ENCODE measurements at regions not wholly inside any gene's neighbourhood (a gene's known extent, or its start where the extent isn't known, plus 50 kb on each side); places are given as distances from the start of the nearest gene placed in this dataset.
"Not testable (repeated sequence)": the region's sequence is repeated elsewhere in the genome, so short reads cannot be mapped to it uniquely, and the experiment has no call there.

DNA sequence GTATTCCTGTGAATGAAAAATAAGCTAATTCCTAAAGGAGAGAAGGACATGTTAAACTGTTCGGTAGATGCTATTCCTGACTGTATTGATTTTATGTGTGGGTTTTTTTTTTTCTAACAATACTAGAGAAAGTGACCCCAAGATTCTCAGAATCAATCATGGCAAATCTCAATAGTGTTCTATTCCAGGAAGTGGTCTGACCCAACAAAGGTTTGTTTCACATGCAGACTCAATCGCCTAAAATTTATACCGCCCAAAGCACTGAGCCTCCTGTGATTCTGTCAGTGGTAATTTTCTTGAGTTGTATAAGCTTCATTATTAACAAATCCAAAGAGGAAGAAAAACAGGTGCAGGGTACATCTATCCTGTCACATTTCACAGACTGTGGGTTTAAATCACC lies 293.7 kb downstream of the SUCLA2 start:
- DNase-seq (ENCODE audit: low read depth, low spot score) = no peak

DNA sequence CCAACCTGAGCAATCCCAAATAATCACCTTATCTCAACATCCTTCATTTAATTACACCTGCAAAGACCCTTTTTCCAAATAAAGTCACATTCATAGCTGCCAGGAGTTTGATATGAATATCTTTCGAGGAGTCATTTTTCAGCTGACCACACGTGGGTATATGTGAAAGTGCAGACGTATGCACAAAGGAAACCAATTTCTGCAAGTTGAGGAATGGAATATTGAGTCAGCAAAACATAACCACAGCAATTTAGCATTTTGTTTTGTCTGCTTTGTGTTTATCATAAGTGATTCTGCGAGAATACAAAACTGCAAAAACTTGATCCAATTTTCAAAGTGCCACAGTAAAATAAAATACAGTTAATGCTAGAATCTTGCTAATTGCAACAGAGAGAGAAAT lies 295.9 kb downstream of the SUCLA2 start:
- no peak for DNase-seq (ENCODE audit: low read depth, low spot score)

DNA sequence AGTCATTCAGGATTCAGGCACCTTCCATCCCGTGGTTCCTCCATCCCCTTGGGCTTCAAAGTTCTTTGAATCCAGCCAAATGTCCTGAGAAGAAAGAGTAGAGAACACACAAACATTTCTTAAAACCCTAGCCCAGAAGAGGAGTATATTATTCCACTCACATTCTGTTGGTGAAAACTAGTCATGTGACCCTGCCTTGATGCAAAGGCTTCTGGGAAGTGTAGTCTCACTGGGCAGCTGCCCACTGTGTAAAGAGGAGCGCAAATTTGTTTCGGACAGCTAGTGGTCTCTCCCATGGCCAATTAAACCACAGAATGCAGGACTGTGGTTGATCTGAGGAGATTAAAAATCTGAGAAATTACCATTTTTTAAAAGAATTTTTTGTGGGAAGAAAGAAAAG lies 304.4 kb downstream of the SUCLA2 start:
- DNase-seq (ENCODE audit: low read depth, low spot score) = no peak

DNA sequence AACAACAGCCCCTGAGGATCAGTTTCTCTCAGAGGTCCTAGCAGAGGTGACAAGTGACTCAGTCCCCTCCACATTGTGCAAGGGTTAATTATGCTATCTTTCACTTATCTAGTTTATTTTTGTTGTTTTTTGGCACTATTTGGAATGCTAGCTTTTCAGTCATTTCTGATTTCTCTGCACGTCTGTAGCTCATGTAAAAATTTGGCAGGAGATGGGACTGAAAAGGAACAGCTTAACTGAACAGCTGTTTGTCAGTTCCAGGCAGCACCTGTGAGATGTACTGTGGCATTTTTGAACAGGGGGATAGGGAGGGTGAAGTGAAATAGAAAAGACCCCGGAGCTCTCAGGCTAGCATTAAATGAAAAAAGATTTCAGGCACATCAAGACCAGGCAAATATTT lies 313.5 kb downstream of the SUCLA2 start:
- DNase-seq (ENCODE audit: low read depth, low spot score) = no peak

DNA sequence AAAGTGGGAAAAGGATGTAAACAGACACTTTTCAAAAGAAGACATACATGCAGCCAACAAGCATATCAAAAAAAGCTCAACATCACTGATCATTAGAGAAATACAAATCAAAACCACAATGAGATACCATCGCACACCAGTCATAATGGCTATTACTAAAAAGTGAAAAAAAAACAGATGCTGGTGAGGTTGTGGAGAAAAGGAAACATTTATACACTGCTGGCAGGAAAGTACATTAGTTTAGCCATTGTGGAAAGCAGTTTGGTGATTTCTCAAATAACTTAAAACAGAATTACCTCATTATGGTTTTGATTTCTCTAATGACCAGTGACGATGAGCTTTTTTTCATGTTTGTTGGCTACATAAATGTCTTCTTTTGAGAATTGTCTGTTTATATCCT lies 315.9 kb downstream of the SUCLA2 start:
- DNase-seq (ENCODE audit: low read depth, low spot score) = not testable (repeated sequence)

DNA sequence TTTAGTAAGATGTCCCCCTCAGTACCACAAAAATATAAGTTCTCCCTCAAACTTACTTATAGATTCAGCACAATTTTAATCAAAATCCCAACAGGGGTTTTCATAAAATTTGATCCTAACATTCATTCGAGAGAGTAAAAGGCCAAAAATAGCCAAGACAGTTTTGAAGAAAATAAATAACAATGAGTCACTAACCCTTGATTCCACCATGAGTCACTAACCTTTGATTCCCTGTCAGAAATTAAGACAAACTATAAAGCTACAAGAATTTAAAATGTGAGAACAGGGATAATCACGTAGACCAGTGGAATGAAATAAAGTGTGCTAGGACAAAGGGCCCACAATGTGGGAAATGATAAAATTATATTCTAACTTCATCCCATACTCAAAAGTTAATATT lies 320.3 kb downstream of the SUCLA2 start:
- DNase-seq (ENCODE audit: low read depth, low spot score) = no peak

DNA sequence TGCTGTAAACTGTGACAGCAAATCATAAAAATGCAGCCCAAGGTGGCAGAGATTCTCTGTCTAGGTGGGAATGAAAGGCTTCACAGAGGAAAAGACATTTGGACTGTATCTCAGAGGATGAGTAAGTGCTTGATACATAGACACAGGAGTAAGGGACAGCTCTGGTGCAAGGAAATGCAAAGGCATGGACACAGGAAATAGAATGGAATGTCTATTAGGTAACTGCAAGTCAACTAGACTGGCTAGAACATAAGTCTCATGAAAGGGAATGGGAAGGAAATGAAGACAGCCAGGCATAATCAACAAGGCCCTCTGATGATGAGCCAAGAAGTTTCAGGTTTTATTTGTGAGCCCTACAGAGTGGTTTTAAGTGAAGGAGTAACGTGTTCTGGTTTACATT lies 321.7 kb downstream of the SUCLA2 start:
- DNase-seq (ENCODE audit: low read depth, low spot score) = no peak

DNA sequence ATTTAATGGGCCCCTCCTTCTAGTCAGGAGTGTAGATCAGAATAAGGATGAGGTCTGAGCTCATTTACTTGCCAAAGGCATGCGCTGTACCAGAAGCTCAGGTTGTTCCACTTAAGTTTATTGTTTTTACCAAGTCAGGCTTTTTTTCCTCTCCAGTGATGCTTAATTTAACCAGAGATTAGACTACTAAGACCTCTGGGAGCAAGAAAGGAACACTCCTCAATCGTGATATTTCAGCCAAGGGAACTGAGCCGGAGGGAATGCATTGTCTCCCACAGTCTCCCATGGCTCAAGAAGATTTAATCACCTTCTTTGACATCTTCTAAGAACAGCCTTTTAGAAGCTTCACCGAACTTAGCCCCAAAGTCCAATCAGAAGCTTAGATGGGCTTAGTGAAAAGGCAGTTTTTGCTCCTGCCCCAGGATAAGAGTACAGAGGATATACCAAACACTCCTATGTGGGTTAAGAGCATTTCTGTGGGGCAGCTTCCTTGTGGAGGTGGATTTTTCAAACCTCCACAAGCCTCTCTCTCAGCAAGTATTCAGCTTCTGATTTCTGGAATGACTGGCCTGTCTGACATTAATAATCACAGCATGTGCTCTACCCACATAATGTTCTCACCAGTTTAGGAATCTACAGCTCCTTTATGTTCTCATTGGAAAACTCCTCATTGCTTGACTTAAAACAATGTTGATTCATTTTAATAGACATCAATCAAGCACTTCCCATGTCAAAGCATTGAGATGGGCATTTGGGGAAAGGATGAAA lies 322.7 kb downstream of the SUCLA2 start:
- no peak for DNase-seq (ENCODE audit: low read depth, low spot score)

DNA sequence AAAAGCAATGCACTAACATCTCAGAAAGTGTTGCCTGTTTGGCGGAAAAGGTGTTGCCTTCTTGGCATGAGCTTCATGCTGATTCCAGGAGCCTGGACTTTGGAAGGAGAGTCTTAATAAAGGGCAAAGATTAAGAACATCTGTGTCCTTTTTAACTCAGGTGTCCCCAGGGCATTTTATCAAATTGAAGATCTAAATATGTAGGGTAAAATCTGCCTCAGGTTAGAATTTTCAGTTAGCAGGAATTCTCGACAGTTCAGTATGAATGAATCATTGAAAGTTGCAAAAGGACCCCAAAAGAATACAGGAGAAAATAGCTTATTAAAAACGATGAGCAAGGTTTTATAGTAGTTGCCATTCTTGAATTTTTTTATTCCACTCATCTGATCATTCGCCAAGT lies 325.2 kb downstream of the SUCLA2 start:
- DNase-seq (ENCODE audit: low read depth, low spot score) = no peak

DNA sequence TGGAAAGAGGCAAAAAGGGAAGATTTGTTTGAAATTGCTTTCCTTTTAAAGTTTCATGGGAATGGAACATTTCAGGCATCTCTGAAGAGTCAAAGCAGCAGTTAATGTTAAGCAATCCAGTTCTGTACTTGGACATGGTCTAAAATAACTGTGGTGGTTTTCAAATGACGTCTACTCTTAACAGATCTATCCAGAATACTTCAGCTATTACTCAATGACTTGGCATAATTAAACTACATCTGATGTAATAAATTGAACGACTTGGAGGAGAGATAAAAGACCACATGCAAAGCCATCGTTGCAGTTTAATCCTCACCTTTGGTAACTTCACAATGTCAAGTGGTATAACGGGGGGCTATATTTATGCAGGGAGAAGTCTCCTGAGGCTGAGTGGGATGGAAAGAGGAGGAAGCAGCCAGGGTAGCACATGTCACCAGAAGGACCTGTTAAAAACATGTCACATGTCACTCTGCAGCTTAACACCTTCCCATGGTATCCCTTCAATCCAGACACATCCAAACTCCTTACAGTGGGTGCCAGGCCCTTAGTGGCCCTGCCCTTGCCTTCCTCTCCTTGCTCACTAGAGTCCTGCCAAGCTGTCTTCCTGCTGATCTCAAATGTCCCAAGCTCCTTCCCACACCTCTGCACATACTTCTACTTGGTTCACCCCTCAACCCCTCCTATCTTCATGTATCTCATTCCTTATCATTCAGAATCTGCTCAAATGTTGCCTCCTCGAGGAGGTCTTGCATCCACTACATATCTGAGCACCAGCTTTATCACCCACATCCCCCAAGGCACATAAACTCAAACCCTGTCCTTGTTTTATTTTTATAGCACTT lies 327.8 kb downstream of the SUCLA2 start:
- no peak for DNase-seq (ENCODE audit: low read depth, low spot score)

DNA sequence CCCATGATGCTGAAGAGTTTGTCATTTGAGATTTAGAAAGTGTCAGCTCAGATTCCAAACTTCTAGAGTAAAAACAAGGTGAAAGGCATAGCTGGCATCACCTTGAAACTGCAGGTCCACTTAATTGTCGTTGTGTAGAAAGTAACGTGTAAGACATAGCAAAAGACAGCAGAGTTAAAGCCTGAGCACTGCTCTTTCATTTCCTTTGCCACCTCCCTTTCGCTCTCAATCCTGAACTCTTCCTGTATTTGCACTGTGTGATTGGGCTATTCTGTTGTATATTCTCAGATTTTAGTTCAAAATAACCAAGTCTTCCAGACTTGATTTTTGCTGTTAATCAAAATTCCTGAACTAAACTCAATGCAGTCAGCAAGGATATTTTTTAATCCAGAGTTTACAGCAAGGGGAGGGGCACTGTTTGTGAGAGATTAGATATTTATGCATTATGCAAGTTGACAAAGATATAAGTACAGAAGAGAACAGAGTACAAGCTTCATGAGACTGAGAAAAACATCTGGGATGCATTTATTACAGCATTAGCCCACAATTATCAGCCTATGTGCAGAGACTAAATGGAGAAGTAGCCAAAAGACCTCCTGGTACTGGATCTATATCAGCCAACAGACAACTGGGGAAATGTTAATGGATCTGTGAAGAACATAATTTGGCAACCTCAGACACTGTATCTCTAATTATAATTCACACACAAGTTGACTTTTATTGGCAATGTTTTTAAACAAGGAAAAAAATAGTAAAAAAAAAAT lies 328.6 kb downstream of the SUCLA2 start:
- DNase-seq (ENCODE audit: low read depth, low spot score) = no peak

DNA sequence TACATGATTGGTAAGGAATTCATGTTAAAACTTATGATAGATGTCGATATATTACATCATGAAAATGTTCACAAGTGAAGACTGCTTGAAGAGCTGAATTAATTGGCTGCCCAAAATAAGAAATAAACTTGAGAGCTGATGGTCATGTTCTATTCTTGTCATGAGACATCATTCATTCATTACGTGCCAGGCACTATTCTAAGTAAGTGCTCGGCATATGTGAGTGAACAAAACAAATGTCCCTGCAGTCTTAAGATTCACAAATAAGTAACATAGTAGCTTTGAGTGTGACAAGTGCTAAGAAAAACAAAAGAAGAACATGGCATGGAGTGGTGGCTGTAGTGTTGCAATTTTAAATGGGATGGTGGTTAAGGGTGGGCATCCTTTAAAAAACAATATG lies 329.3 kb downstream of the SUCLA2 start:
- no peak for DNase-seq (ENCODE audit: low read depth, low spot score)

DNA sequence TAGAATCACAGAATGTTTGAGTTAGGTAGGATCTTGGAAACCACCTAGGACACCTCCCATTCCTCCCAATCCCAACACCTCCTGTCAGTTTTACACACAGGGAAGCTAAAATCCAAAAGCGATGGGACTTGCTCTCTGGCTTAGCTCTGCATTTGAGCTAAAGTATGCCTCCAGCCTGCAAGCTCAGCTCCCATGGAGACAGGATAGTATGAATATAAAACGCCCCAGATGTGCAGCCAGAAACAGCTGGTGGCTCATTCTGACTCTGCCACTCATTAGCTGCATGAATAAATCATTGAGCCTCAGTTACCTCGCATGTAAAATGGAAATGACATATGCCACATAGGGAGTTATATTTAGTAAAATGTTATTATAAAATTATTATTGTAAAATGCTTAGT lies 336.0 kb downstream of the SUCLA2 start:
- DNase-seq (ENCODE audit: low read depth, low spot score) = no peak

DNA sequence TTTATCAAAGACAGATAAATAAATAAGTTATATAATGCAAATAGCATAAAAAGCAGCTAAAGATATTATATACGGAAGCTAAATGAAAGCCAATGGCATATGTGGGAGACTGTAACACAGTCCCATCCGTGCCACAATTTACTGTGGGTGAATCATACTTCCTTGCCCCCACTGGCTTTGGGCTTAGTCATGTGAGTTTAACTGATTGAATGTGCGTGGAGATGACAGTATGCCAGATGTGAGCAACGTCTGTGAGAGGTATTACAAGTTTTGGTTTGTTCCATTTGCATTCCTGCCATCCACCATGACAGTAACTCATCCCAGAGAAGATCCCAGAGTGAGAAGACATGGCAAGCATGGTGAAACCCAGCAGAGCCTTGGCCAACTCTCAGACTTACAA lies 340.0 kb downstream of the SUCLA2 start:
- DNase-seq (ENCODE audit: low read depth, low spot score) = no peak

DNA sequence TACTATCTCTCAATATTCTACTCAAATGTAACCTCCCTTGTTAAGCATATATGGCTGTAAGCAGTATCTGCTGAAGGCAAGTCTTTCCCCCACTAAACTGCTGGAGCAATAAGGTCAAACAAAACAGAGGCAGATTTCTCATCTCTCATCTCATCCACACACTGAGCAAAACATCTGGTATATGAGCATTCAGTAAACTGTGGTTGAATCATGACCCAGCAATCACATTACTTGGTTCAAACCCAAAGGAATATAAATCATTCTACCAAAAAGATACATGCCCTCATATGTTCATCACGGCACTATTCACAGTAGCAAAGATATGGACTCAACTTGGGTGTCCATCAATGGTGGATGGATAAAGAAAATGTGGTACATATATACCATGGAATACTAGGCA lies 344.4 kb downstream of the SUCLA2 start:
- no peak for DNase-seq (ENCODE audit: low read depth, low spot score)

DNA sequence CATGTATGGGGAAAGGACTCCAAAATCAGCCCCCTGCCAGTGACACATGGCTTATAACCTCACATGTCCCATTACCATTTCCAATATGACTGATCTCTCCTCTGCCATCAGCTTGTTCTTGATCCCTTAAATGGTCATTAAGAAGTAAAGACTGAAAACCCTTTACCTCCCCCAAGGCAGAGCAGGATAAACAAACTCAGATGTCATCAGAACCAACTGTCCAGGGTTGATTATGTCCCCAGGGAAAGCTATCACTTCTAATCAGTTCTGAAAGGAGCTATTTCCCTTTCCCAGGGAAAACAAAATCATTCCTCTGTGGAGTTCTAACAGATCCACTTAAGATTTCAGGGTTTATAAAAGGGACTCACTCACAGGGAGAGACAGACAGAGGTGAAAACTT lies 350.9 kb downstream of the SUCLA2 start:
- DNase-seq (ENCODE audit: low read depth, low spot score) = no peak

DNA sequence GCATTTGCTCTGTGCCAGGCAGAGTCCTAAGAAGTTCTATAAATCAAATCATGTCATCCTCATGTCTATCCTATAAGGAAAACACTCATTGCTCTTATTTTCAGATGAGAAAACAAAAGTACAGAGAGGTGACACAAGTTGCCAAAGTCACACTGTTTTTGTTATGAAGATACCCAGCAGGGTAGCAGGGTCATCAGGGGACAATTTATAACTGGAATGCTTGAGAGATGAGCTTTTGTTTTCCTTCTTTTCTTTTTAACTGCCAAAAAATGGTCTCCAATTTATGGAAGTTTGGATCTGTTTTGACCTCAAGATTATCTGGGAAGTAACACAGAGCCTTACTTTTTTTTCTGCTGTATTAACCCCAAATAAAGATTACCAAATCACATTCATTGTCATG lies 354.1 kb downstream of the SUCLA2 start:
- DNase-seq (ENCODE audit: low read depth, low spot score) = no peak

DNA sequence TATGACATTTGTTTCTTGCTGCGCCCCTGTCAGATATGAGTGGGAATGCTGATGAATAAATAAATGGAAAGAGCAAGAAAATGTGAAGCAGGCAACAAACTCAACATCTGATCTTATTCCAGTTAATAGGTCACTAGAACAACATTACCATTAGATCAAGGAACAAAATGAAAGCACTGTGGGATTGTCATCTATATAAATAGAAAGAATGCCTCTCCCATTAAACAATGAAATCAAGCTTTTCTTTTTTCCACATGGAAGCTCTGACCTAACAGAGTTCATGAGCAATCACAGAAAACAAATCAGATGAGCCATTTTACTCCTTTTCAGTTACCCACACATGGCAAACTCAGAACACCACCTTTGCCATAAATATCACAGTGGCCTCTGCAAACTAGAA lies 354.8 kb downstream of the SUCLA2 start:
- DNase-seq (ENCODE audit: low read depth, low spot score) = no peak

DNA sequence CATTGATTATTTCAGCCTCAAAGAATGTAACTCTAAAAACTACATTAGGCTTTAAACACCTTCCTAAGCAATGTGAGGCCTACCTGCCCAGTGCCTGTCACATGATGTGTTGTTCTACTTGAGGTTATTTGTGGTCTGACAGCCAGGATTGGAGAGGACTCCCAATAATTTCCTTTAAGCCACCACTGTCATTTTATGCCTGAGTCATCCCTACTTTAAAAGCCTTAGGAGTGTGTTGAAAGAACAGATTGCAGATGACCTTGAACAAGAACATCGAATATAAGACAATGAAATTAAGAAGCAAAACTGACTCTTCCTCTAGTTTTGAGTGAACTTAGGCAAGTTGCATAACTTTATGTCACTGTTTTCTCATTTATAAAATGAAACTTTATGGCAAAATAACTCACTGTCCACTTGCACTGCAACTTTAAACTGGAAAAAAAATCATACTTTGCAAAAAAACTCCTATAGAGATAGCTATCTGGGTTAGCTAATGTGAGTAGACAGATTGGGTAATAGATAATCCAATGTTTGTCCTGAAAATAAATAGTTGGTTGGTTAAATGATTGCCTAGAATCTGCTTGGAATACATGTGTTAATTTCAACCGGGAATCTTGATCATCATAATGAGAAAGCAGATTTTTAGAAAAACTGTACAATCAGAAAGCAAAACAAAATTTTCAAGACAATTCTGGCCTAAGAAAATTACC lies 361.2 kb downstream of the SUCLA2 start:
- no peak for DNase-seq (ENCODE audit: low read depth, low spot score)

DNA sequence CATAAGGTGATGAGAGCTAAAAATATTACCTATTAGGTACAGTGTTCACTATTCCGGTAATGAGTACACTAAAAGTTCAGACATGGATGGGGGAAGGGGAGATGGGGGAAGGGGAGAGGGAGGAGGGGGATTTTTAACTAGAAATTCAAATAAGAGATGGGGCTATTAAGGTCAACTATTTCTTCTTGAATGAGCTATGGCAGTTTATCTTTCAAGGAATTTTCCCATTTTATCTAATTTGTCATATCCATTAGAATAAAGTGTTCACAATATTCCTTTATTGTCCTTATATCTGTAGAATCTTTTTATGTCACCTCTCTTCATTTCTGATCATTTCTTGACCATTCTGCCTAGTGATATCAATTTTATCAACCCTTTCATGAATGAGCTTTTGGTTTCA lies 362.4 kb downstream of the SUCLA2 start:
- no peak for DNase-seq (ENCODE audit: low read depth, low spot score)

DNA sequence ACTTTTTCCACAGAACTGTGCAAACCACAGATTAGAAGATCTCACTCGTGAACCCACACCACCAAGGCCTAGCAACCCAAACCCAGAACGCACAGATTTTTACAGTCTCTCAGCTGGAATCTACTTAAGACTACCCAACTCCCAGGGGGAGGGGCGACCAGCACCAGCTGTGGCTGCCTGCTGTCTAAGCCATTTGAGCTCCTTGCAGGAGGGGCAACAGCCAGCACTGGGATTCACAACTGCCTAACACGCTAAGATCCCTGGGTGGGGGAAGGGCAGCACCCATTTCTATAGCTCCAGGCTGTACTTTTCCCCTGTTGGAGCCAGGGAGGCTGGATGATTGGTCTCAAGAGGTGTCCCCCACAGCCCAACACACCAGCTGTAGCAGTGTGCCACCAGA lies 368.8 kb downstream of the SUCLA2 start:
- no peak for DNase-seq (ENCODE audit: low read depth, low spot score)

DNA sequence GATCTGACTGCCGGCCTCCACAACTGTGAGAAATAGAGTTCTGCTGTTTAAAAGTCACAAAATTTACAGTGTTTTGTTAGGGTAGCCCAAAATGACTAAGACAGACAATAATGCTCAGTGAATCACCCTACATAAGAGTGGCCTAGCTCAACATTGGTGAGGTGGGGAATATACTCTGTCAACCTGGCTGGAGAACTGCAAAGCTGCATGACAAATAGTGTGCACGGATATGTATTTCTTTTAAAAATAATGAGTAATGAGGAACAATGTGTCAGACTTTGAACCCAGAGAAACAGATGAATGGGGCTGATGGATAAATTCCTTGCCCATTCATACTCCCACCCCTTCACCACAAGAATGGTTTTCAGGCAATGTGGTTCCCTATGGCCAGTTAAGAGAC lies 372.4 kb downstream of the SUCLA2 start:
- no peak for DNase-seq (ENCODE audit: low read depth, low spot score)

Data from brain pericyte (primary cell).